ENCODE measurements at regions not wholly inside any gene's neighbourhood (a gene's known extent, or its start where the extent isn't known, plus 50 kb on each side); places are given as distances from the start of the nearest gene placed in this dataset.

- DNase-seq: no peak
Observed at GRCh38 chr16:26729951-26730541, 336.7 kb upstream of the C16orf82 start.

- DNase-seq: no peak
Observed at GRCh38 chr16:26731729-26732128, 335.0 kb upstream of the C16orf82 start.

GRCh38 chr16:26733710-26734109, 333.0 kb upstream of the C16orf82 start:
- DNase-seq: no peak

GRCh38 chr16:26735521-26735920, 331.2 kb upstream of the C16orf82 start:
- DNase-seq: no peak

GRCh38 chr16:26736084-26736483, 330.6 kb upstream of the C16orf82 start:
- no peak for DNase-seq

GRCh38 chr16:26740771-26741170, 326.0 kb upstream of the C16orf82 start:
- DNase-seq: no peak

- no peak for DNase-seq
Observed at GRCh38 chr16:26742040-26742439, 324.7 kb upstream of the C16orf82 start.

GRCh38 chr16:26744430-26744829, 322.3 kb upstream of the C16orf82 start:
- no peak for DNase-seq

GRCh38 chr16:26747760-26748159, 319.0 kb upstream of the C16orf82 start:
- DNase-seq: no peak

GRCh38 chr16:26749072-26749471, 317.7 kb upstream of the C16orf82 start:
- no peak for DNase-seq

- DNase-seq: no peak
Observed at GRCh38 chr16:26752166-26752565, 314.6 kb upstream of the C16orf82 start.

- DNase-seq: no peak
Observed at GRCh38 chr16:26756633-26757032, 310.1 kb upstream of the C16orf82 start.

GRCh38 chr16:26762594-26762993, 304.1 kb upstream of the C16orf82 start:
- DNase-seq: no peak

- DNase-seq: no peak
Observed at GRCh38 chr16:26765087-26765486, 301.6 kb upstream of the C16orf82 start.

GRCh38 chr16:26768385-26769010, 298.2 kb upstream of the C16orf82 start:
- no peak for DNase-seq

GRCh38 chr16:26770547-26770946, 296.2 kb upstream of the C16orf82 start:
- DNase-seq: no peak

GRCh38 chr16:26772503-26772902, 294.2 kb upstream of the C16orf82 start:
- DNase-seq: no peak

- DNase-seq: no peak
Observed at GRCh38 chr16:26777821-26778220, 288.9 kb upstream of the C16orf82 start.

GRCh38 chr16:26787924-26788323, 278.8 kb upstream of the C16orf82 start:
- DNase-seq: no peak

- DNase-seq: no peak
Observed at GRCh38 chr16:26791169-26791568, 275.6 kb upstream of the C16orf82 start.

- no peak for DNase-seq
Observed at GRCh38 chr16:26795184-26795583, 271.5 kb upstream of the C16orf82 start.

- DNase-seq: no peak
Observed at GRCh38 chr16:26801628-26802027, 265.1 kb upstream of the C16orf82 start.

GRCh38 chr16:26802440-26802839, 264.3 kb upstream of the C16orf82 start:
- no peak for DNase-seq

- no peak for DNase-seq
Observed at GRCh38 chr16:26802965-26803364, 263.8 kb upstream of the C16orf82 start.

- no peak for DNase-seq
Observed at GRCh38 chr16:26806657-26807056, 260.1 kb upstream of the C16orf82 start.

Measured in stimulated activated naive CD4-positive, alpha-beta T cell treated with Interleukin-2 at 50 U/mL for 16 hours (primary cell).